ENCODE measurements at regions not wholly inside any gene's neighbourhood (a gene's known extent, or its start where the extent isn't known, plus 50 kb on each side); places are given as distances from the start of the nearest gene placed in this dataset.
A peak's percentile ranks its signal among the peaks of the same experiment; 100 is the strongest.

DNA sequence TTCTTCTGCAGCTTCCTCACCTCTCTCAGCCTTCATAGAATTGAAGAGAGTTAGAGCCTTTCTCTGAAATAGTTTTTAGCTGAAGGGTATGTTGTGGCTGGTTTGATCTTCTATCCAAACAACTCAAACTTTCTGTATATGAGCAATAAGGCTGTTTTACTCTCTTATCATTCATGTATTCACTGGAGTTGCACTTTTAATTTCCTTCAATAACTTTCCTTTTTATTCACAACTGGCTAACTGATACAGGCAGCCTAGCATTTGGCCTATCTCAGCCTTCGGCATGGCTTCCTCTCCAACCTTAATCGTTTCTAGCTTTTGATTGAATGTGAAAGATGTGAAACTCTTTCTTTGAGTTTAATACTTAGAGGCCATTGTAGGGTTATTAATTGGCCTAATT lies 109.3 kb downstream of the GTPBP8 start:
- H3K36me3 ChIP-seq (ENCODE audit: control insufficient read depth in 2 of 2, extremely low read depth in 1 of 2, insufficient read depth in 2 of 2, low read length in 2 of 2): no peaks in the 10 kb centered on the region
- H3K9me3 ChIP-seq (ENCODE audit: control insufficient read depth, low read depth, low read length): no peaks in the 10 kb centered on the region
- no peak overlapping the region for H3K9ac ChIP-seq (ENCODE audit: control insufficient read depth, extremely low read depth, insufficient read depth, low read length)
- no peaks in the 10 kb centered on the region for H3K9me1 ChIP-seq (ENCODE audit: control insufficient read depth, extremely low read depth, insufficient read depth, low read length)
- FAIRE-seq: no peak
- H3K4me3 ChIP-seq (ENCODE audit: control insufficient read depth in 2 of 3, extremely low read depth in 1 of 3, insufficient read depth in 2 of 3, low read depth in 1 of 3, low read length in 3 of 3): no peak overlapping the region
- H3K4me2 ChIP-seq (ENCODE audit: control insufficient read depth, extremely low read depth, insufficient read depth, low read depth, low read length): no peak overlapping the region
- H2AFZ ChIP-seq (ENCODE audit: control insufficient read depth, low read length): no peak overlapping the region
- no peaks in the 10 kb centered on the region for H4K20me1 ChIP-seq (ENCODE audit: control insufficient read depth, extremely low read depth, insufficient read depth, low read length)
- H3K79me2 ChIP-seq (ENCODE audit: control insufficient read depth, insufficient read depth, low read length): no peaks in the 10 kb centered on the region
- no peak for TF ChIP-seq EZH2 (IDR thresholded peaks at IDR 0.05; ENCODE audit: low read length)
- TF ChIP-seq, protein P1, sequence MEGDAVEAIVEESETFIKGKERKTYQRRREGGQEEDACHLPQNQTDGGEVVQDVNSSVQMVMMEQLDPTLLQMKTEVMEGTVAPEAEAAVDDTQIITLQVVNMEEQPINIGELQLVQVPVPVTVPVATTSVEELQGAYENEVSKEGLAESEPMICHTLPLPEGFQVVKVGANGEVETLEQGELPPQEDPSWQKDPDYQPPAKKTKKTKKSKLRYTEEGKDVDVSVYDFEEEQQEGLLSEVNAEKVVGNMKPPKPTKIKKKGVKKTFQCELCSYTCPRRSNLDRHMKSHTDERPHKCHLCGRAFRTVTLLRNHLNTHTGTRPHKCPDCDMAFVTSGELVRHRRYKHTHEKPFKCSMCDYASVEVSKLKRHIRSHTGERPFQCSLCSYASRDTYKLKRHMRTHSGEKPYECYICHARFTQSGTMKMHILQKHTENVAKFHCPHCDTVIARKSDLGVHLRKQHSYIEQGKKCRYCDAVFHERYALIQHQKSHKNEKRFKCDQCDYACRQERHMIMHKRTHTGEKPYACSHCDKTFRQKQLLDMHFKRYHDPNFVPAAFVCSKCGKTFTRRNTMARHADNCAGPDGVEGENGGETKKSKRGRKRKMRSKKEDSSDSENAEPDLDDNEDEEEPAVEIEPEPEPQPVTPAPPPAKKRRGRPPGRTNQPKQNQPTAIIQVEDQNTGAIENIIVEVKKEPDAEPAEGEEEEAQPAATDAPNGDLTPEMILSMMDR (optimal IDR thresholded peaks at IDR 0.05 in 1 of 3, IDR thresholded peaks at IDR 0.05 in 1 of 3, conservative IDR thresholded peaks at IDR 0.05 in 1 of 3; ENCODE audit: extremely low read depth in 1 of 3, insufficient read depth in 2 of 3, low read length in 3 of 3): no peak
- DNase-seq (ENCODE audit: low read depth, low spot score): no peak
- H3K27me3 ChIP-seq (ENCODE audit: control insufficient read depth, extremely low read depth, insufficient read depth, low read length): no peaks in the 10 kb centered on the region
- H3K27ac ChIP-seq (ENCODE audit: control insufficient read depth, insufficient read depth, low read length): no peak overlapping the region
- dilution Hi-C loops (cut with MboI; ENCODE audit: extremely low pct_ligation_motif_present, low sequenced_read_pairs): no loop called here
- H3K4me1 ChIP-seq (ENCODE audit: control insufficient read depth, extremely low read depth, insufficient read depth, low read length): peaks cover 20% of the 10 kb centered on the region

DNA sequence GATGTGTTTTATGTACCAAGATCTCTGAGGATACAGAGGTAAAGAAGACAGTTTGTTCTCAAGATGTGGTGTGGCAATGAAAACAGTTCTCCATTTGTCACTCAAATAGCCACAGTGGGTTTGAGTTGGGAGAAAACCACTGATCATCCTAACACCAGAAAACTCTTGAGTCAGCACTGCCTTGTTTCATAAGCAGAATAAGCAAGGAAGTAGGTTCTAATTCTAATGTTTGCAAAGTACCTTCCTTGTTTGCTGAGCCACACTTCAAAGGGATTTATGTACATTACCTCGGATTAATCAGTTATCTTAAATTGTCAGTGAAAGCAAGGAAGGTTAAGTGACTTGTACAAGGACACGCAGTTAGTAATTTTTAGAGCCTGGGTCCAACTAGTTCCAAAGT lies 107.8 kb upstream of the BOC start:
- dilution Hi-C loops (cut with MboI; ENCODE audit: extremely low pct_ligation_motif_present, low sequenced_read_pairs): no loop called here
- H3K9ac ChIP-seq (ENCODE audit: control insufficient read depth, extremely low read depth, insufficient read depth, low read length): no peak overlapping the region
- DNase-seq (ENCODE audit: low read depth, low spot score) (no peak), FAIRE-seq (peak; percentile 71)
- H3K9me1 ChIP-seq (ENCODE audit: control insufficient read depth, extremely low read depth, insufficient read depth, low read length): no peaks in the 10 kb centered on the region
- H3K27me3 ChIP-seq (ENCODE audit: control insufficient read depth, extremely low read depth, insufficient read depth, low read length): no peaks in the 10 kb centered on the region
- no peak overlapping the region for H3K4me3 ChIP-seq (ENCODE audit: control insufficient read depth in 2 of 3, extremely low read depth in 1 of 3, insufficient read depth in 2 of 3, low read depth in 1 of 3, low read length in 3 of 3)
- no peaks in the 10 kb centered on the region for H3K9me3 ChIP-seq (ENCODE audit: control insufficient read depth, low read depth, low read length)
- no peaks in the 10 kb centered on the region for H3K79me2 ChIP-seq (ENCODE audit: control insufficient read depth, insufficient read depth, low read length)
- H3K4me1 ChIP-seq (ENCODE audit: control insufficient read depth, extremely low read depth, insufficient read depth, low read length): peaks cover 5% of the 10 kb centered on the region
- no peak overlapping the region for H2AFZ ChIP-seq (ENCODE audit: control insufficient read depth, low read length)
- no peak overlapping the region for H3K4me2 ChIP-seq (ENCODE audit: control insufficient read depth, extremely low read depth, insufficient read depth, low read depth, low read length)
- no peaks in the 10 kb centered on the region for H4K20me1 ChIP-seq (ENCODE audit: control insufficient read depth, extremely low read depth, insufficient read depth, low read length)
- H3K36me3 ChIP-seq (ENCODE audit: control insufficient read depth in 2 of 2, extremely low read depth in 1 of 2, insufficient read depth in 2 of 2, low read length in 2 of 2): no peaks in the 10 kb centered on the region
- no peak for TF ChIP-seq EZH2 (IDR thresholded peaks at IDR 0.05; ENCODE audit: low read length)
- TF ChIP-seq, protein P1 (optimal IDR thresholded peaks at IDR 0.05 in 1 of 3, IDR thresholded peaks at IDR 0.05 in 1 of 3, conservative IDR thresholded peaks at IDR 0.05 in 1 of 3; ENCODE audit: extremely low read depth in 1 of 3, insufficient read depth in 2 of 3, low read length in 3 of 3): no peak
- no peak overlapping the region for H3K27ac ChIP-seq (ENCODE audit: control insufficient read depth, insufficient read depth, low read length)
